GM18907 (cell line): ENCODE measurements at regions not wholly inside any gene's neighbourhood (a gene's known extent, or its start where the extent isn't known, plus 50 kb on each side); places are given as distances from the start of the nearest gene placed in this dataset.

Source experiments
- ATAC-seq: cut with Tn5 transposase; IDR thresholded peaks from one replicate; pipeline ENCODE4 v1.9.1; 2021; ENCODE audit warnings: mild to moderate bottlenecking, moderate library complexity; ENCODE audit not compliant: unreplicated experiment

DNA sequence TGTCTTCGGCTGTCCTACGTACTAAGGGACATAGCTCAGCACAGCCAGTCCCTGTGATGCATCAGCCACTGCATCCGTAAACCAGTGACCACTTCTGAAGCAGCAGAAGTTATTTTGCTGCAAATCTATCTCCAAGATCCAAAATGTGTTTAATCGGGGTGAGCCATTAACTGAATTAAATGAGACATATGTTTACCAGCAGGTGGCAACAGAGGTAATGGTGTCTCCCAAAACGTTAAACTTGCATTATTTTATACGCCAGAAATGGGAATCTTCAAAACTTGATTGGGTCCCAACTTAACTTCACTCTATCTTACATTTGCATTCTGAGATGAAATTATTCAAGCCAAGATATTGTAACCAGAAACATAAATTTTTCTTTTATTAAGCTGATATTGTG, 75.3 kb upstream of the BOC start:
- ATAC-seq: no peak

DNA sequence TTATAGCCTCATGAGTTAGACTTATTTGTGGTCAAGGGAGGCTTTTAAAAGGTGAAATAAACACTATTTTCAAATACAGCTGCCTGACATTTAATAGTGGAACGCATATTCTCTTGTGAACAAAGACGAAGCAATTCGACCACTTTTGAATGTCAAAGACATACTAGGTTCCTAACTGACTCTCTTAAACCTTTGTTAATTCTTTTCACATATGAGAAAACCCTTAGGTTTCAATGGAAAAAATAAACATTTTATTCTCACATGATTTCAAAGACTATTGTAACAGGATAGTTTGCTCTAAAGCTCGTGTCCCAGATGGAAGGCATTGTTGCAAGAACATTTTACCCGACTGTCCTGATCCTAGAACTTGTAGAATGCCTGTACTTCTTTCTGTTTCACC, 74.8 kb upstream of the BOC start:
- ATAC-seq: no peak

DNA sequence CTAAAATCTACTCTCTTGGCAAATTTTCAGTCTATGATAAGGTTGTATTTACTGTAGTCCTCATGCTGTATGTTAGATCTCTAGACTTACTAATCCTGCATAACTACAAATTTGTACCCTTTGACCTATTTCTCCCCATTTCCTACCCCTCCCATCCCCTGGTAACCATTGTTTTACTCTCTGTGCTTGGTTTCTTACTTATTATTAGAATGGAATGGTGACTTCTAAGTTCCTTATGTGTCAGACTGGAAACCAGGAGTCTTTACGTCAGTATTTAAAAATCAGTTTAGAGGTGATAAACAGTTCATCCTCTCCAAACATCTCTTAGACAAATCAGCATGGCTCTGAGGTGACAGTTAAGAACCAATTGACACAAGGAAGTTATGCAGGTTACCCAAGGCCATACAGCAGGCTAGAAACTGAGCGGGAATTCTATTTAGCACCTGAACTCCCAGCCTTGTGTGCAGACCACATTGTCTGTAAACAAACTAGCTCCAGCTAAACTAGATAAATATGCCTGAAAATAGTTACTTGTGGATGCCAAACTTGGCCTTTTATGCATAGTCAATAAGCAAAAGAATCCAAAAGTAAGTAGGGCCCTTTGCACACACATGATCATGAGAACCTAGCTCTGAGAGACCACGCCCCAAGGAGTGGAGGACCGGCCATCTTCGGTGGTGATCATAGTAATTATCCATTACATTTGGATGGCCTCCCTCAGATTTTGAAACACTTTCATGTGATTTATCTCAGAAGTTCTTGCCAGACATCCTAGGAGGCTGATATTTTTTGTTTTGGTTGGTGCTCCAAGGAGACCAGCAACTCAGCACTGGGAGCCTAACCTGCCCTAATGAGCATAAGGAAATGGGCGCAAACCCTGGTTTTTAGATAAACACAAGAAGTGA, 72.3 kb upstream of the BOC start:
- ATAC-seq: no peak

DNA sequence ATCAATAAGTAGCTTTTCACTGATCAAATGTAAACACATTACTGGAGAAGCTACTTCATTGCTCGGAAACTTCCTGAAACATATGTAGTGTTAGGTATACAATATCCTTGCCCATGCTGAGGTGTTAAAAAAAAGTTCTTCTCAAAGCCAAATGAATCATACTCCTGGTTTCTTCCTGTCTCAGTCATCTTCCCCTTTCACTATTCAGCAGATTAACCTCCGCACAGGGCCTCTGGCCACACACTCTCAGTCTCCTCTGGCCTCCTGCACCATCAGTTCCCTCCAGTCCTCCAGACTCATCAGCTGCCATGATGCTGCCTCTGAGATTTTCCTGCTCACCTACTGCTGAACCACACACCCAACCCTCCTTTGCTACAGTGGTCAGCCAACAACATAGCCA, 70.5 kb upstream of the BOC start:
- ATAC-seq: no peak

DNA sequence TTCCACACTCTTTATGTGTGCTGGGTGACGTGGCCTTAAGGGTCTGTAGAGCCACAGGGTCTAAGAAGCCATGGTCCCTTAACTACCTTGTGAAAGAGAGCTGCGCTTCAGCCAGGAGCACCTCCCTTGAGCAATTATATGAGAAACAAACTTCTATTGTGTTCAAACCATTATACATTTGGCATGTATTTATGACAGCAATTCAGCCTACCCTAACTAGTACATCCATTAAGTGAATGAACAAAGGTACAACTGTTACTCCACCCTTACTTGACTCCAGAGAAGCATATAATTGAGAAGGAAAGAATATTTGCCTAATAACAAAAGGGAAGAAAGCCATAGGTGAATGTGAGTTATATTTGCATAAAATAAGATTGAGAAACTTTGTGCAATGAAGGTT, 69.8 kb upstream of the BOC start:
- ATAC-seq: no peak

DNA sequence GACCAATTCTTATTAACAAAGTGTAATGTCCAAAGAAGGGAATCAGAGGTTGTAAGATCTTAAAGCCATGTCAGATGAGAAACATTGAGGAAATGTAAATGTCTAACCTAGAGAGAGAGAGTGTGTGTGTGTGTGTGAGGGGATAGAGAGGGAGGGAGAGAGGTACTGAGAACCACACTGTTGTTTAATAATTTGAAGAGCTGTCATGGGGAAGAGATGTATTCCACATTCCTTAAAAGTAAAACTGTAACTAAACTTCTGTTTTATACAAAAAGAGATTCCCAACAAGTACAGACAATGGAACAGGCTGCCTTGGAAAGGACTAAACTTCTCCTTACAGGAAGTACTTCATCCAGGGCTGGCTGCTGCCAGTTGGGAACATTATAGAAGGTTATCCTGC, 68.9 kb upstream of the BOC start:
- no peak for ATAC-seq

DNA sequence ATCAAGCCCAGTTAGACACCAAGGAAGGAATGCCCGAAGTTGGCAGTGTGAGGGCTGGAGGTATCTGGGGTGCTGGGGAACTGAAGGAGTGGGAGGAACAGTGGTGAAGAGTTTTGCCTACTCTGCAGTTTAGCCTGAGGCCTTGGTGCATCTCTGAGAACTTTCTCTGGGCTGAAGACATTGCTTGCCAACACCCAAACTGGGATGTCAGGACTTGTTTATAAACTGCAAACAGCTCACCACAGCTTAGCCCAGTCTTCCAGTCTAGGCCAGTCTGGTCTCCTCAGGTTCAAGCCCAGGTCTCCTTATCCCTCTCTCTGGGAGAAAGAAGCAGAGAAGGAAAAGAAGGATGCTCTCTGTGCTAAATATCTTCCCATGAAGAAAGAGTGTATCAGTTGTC, 68.0 kb upstream of the BOC start:
- no peak for ATAC-seq

DNA sequence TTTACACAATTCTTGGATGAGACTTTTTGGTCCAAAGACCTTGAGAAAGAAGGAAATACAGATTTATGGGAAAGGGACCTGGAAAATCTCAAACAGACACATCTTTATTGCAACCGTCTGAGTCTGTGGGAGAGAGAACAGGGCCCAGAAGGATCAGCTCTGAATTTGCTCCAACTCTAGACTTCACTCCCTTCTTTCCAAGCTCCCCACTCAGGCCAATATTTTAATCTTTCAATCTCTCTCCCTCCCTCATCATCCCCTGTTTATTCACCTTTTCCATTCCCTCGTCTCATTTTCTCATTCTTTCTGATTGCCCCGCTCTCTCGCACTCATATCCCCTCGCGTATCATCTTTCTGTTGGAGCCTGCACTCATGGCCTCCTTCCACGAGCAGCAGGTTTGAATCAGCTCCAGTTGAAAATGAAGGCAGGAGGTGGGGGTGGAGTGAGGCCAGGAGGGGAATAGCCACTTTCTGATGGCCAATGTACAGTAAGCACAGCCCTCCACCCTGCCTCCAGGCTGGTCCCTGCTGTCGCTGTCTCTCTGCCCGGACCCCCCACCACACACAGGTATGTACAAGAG, 63.6 kb upstream of the BOC start:
- ATAC-seq: no peak

DNA sequence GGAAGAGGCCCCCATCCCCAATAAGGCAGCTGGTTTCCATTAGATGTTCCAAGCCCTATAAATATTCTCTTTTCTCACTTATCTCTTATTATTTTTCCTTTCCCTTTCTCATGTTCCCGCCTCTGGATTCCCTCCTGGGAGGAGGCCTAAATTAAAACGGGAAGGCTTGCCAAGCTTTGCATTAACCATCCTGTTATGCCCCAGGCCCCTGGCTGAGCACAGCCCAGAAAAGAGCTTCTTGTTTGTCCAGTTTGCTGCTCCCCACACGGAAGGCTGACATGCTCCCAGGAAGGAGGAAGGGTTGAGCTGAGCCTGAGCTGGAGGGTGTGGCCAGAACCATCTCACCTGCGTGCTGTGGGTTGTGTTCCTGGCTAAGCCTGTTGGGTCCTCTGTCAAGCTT, 63.1 kb upstream of the BOC start:
- ATAC-seq: no peak

DNA sequence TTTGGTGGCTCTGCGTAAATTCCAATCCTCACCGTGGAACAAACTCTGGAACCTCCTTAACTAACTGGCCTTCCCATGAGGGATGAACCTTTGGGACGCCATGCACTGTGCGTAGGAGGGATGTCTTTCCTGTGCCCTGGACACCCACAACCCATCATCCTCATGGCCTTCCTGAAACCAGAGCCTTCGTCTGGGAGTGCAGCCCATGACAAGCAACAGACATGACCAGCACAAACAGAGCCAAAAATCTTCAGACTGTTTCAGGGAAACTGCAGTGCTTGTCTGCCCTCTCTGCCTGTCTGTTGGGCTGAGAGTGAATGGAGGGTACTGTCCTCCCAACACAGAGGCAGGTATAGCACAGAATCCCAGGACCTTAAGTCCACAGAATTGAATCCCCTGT, 61.1 kb upstream of the BOC start:
- ATAC-seq: no peak

DNA sequence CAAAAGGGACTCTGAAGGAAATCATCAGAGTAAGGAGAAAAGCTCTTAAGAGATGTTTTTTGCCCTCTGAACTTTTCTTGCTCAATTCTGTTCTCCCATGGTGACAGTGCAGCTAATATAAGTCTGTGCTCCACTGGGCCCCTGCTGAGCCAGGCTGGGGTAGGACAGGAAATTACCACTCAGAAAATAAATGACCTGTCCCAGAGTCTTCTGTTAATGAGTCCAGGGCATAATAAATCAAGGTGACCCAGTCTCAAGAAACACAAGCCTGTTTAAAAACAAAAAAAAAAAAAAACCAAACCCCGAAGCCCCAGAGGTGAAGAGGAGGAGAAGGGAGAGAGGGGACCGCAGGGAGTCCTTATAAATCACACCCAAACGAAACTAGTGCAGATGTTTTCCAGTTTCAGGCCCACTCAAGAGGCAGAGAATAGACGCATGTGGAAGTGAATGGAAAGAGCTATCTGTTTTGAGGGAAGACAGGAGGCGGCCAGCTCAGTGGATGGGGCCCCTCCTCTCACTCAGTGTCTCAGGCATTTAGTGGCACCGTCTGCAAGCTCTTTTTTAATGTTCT, 59.8 kb upstream of the BOC start:
- ATAC-seq: no peak

DNA sequence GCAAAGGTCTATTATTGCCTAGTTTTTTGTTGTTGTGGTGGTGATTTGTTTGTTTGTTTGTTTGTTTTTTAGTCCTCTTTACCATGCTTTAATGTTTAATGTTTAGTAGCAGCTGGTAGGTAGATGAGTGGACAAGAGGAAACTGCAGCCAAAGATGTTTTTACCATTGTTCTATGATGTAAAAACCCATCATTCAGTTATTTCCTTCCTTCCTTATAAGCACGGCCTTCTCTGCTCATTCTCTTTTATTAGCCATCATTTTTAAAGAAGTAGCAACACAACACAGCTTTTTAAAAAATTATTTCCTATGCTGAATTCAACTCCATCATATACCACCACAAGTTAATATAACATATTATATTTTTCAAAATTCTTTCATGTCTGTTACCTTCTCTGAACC, 58.5 kb upstream of the BOC start:
- ATAC-seq: no peak

DNA sequence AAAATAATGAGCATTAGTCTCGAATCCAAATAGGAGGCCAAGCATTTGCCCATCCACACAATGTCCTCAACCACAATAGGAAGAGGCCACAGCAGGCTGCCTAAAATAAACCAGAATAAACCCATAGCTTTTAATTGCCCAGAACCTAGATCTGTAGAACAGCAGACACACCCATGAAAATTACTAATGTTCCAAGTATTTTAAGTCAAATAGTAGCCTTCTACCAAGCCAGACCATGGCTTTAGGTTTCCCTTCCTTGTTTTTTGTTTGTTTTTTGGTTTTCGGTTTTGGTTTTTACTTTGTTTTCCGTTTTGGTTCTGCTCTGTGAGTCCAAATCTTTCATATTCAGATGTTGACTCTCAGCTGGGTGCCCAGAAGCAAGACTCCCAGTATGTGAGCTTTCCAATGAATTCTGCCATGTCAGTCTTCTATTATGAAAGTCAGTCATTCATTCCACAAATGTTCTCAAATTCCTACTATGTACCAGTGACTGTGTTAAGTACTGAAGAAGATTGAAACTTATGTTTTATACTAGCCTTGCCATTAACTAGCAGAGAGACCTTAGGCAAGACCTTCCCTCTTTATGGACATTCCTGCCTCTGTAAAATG, 57.8 kb upstream of the BOC start:
- peak; percentile 86 for ATAC-seq

DNA sequence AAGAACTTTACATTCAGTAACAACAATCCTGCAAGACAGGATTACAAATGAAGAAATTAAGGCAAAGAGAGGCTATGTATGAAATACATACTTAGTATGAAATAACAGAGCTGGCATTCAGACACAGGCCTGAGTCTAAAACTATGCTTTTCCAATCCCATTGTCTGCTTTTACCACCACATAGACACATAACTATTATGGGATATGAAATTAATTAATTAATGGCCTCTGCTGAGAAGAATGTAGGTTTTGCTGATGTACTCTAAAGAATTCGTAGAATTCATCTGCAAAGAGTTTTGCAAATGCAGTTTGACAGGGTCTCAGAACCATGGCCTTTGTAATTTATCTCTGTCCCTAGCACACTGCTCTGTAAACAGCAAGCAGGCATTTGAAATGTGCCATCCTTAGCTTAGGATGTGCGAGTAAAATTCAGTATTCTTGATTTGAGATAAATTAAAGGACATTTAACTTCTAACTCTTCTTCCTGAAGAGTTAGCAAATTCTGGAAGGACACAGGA, 54.5 kb upstream of the BOC start:
- no peak for ATAC-seq

DNA sequence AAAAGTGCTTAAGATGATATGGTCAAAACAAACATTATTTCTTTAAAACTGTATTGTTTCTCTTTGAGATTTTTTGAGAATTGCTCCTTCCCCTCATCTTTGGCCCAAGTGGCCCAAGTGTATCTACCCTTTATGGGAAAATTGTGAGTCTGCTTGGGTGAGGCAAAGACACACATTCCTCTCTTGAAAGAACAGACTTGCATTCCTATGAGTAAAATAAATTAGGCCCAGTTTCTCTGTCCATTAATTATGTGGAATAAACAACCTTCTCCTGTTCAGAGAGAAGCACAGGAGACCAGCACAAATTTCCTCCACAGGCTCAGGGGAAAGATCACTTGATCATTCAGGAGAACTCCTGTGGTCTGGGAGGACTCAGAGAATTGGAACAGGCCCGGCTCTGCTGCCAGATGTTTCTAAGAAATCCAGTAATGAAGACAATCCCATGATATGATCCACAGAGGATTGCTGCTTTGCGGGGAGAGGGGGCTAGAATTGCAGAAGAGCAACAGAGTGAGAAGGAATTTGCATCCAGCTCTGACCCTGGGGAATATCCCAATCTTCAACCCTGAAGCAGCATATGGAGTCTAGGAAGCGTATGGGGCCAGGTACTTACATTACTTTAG, 53.8 kb upstream of the BOC start:
- ATAC-seq: no peak

DNA sequence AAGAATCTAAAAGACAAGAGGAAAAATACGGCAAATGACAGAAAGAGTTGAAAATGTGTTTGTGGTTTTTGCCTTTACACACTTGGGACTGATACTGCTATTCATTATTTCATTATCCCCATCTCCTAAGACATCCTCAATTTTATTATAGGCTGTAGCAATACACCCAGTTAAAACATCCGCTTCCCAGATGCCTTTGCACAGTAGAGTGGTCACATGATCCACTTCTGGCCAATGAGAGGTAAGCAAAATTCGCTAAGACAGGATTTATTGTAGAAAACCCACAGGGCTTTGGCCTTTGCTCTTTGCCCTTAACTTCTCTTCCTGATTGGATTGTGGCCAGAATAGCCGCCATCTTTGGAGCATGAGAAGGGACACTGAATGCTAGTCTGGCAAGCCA, 53.2 kb upstream of the BOC start:
- ATAC-seq: no peak
